EH (cell line): ENCODE measurements at regions not wholly inside any gene's neighbourhood (a gene's known extent, or its start where the extent isn't known, plus 50 kb on each side); places are given as distances from the start of the nearest gene placed in this dataset.

Source experiments
- DNase-seq: peaks from one replicate; pipeline ENCODE4 v3.0.0-alpha.2; 2015; ENCODE audit warnings: low read depth

GRCh38 chr2:152227969-152228592 lies 52.5 kb upstream of the STAM2 start:
- peak; percentile 60 for DNase-seq

DNA sequence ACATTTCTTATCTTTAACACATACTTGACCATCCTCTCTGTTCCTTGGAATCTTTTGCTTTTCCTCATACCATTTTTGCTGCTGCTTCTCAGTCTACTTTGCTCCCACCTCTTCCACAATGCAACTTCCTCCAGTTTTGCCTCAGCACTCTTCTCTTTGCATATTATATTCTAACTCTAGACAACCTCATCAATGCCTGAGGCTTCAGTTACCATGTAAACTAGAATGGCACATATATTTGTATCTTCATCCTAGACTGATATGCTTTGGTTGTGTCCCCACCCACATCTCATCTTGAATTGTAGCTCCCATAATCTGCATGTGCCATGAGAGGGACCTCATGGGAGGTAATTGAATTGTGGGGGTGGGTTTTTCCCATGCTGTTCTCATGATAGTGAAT lies 55.9 kb upstream of the STAM2 start:
- no peak for DNase-seq

DNA sequence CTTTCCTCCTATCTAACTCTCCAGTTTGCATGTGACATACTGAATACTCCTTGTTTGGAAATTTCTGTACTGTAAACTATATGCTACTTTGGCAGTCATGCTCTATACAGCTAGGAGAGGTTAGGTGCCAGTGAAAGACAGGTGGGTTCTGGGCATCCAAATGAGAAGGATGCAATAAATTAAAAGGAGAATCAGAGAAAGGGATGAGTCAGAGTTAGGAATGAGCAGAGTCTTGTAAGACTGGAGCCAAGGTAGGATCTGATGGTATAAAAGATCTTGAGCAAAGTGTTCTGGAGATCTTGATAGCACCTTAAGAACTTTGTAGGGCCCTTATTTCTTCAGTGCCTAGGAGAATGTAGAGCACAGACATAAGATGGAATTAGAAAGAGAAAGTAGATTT lies 58.7 kb upstream of the STAM2 start:
- DNase-seq, result no peak

GRCh38 chr2:152236191-152236925 lies 60.8 kb upstream of the STAM2 start:
- DNase-seq, result no peak

DNA sequence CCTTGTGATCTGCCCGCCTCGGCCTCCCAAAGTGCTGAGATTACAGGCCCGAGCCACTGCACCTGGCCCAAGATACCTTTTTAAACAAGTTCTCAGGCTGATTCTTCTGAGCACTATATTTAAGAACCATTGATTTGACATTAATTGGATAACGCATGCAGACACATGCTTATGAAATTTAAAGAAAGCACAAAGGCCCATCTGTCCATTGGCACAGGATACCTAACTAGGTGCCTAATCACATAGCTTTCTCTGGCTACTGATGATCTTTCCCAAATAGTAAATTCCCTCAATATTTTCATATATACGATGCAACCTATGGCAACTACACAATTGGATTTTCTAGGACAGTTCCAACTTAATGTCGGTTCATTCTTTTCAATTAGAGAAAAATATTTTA lies 62.5 kb upstream of the STAM2 start:
- no peak for DNase-seq

DNA sequence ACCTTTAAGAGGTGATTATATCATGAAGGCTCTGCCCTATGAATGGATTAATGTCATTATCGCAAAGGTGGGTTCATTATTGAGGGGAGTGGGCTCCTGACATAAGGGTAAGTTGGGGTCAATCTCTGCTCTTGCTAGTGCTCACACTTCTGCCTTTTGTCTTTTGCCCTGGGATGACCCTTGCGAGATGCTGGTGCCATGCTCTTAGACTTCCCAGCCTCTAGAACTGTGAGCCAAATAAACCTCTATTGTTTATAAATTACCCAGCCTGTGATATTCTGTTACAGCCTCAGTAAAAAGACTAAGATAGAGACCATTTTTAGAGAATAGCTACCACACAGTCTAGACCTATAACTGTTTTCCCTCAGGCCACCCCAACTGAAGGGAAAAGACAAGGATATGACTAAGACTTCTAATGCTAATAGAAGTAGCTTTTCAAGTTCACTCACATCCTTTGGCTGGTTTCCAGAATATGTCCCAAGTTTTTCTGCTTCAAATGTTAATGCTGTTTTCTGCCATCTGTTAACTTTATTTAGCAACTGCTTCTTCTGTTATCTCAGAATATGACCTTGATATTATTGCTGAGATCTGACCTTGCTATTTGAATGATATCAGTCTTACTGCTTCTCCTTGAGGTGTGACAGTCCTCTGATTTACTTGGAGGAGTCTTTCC lies 65.1 kb upstream of the STAM2 start:
- DNase-seq, result peak; percentile 82

GRCh38 chr2:152241948-152242729 lies 66.6 kb upstream of the STAM2 start:
- DNase-seq, result no peak

DNA sequence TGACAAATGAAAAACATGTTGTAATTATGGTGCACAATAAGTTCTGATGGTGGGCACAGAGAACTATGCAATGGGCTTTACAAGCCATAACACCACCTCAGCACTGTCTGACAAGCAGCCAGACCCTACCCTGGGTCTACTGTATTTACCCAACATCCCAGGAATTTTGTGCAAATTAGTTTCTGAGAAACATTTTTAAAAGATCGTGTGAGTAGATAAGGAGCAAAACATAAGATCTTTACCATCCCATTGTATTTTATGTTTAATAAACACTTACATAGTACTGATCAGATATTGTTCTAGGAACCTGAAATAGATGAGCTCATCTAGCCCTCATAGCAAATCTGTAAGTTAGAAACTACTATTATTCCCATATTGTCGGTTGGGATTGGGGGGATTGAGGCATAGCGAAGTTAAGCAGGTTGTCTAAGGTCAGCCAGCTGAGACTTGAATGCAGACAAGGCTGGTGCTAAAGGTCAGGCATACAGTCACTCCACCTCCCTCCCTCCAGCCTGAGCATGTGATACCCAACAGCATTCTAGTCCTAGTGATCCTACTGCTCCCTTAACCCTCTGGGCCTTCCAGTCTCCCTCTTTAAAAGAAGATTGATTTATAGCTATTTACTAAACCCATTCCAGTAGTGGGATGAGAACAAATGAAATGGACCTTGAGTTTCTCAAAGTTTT lies 67.4 kb upstream of the STAM2 start:
- DNase-seq, result no peak

- peak; percentile 14 for DNase-seq
Measured at GRCh38 chr2:152243761-152244640, 68.4 kb upstream of the STAM2 start.

- DNase-seq, result no peak
Measured at GRCh38 chr2:152245653-152246052, 70.1 kb upstream of the STAM2 start.

DNA sequence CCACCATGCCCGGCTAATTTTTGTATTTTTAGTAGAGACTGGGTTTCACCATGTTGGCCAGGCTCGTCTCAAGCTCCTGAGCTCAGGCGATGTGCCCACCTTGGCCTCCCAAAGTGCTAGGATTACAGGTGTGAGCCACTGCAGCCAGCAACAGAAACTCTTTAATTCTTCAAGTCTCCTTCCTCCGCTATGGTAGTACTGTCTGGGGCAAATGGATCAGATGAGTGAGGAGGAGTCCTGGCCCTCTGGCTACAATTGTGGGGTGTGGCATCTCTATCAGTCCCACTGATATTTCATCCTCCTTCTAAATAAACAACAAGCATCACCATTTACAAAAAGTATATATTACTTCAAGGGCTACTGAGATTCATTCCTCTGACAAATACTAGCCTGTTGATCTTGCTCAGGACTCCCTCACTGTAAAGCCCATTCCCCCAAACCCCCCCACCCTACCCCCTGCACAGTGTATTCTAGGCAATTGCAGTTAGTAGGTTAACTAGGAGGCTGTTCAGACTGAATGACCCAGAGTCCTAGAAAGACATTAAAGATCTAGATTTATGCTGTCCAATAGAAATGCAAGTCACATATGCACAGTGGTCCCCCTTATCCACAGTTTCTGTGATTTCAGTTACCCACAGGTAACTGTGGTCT lies 71.2 kb upstream of the STAM2 start:
- no peak for DNase-seq

- peak; percentile 57 for DNase-seq
Measured at GRCh38 chr2:152247337-152247695, 71.8 kb upstream of the STAM2 start.

DNA sequence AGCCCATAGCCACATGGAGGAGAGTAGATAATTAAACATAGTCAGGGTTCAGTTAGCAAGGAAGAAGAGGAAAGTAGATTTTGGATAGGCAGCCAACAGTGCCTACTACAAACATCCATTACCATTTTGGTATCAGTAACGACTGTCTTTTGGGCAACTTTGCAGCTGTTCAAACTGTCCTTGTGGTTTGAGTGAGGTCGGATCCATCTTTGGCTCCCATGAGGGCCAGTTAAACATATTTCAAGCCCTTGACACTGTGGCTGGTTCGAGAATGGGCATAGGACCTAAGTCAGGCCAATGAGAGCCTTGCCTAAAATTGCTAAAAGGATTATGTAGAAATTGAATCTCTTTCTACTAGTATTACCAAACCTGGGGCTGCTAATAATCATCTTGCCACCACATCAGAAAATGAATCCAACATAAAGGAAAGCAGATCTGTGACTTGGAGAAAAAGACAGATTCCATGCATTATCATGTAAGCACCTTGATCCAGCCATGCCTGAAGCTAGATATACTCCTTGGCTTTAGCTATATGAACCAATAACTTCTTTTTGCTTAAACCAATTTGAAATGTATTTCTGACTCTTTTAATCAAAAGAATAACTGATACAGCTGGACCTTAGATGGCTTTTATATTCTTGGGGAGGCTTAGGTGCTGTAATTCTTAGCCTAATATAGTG lies 75.0 kb upstream of the STAM2 start:
- no peak for DNase-seq

- no peak for DNase-seq
Measured at GRCh38 chr2:152251211-152251610, 75.6 kb upstream of the STAM2 start.

GRCh38 chr2:152251811-152252210 lies 76.2 kb upstream of the STAM2 start:
- DNase-seq, result no peak

- no peak for DNase-seq
Measured at GRCh38 chr2:152254486-152254885, 78.9 kb upstream of the STAM2 start.

DNA sequence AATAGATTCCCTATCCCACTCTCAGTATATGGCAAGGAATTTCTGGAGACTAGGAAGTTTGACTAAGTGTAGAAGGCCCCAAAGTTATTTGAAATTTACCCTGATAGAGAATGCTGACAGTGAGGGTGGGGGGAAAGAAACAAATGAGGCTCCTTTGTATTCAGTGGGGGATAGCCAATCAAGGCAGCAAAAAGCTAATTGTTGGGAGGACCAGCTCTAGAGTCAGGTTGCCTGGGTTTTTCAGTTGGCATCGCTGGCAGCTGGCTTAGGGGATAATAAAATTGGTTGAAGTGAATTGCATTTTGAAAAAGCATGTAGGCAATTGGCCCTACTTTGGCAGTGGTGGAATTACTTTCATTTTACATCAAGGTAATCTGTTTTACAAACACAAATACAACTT lies 79.4 kb upstream of the STAM2 start:
- no peak for DNase-seq

- no peak for DNase-seq
Measured at GRCh38 chr2:152255918-152256317, 79.1 kb upstream of the FMNL2 start.

DNA sequence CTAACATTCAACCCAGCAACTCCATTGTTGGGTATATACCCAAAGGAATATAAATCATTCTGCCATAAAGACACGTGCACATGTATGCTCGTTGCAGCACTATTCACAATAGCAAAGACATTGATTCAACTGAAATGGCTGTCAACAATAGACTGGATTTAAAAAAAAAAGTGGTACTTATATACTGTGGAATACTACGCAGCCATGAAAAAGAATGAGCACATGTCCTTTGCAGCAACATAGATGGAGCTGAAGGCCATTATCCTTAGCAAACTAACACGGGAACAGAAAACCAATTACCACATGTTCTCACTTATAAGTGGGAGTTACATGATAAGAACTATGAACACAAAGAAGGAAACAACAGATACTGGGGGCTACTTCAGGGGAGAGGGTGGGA lies 74.0 kb upstream of the FMNL2 start:
- DNase-seq, result no peak

GRCh38 chr2:152263911-152264310 lies 71.1 kb upstream of the FMNL2 start:
- no peak for DNase-seq
